Trophoblast cell (in vitro differentiated cells and primary cell): ENCODE measurements at regions not wholly inside any gene's neighbourhood (a gene's known extent, or its start where the extent isn't known, plus 50 kb on each side); places are given as distances from the start of the nearest gene placed in this dataset.

Source experiments
- DNase-seq, 2 donors: peaks; one replicate each; pipeline ENCODE4 v3.0.0-alpha.2; 2016
- H2AFZ ChIP-seq: 2 replicates; pipeline ENCODE4 v1.6.1; 2013; ENCODE audit warnings: low read length, moderate library complexity, mild to moderate bottlenecking; ENCODE audit not compliant: insufficient read depth, poor library complexity
- H2AK5ac ChIP-seq: 2 replicates; pipeline ENCODE4 v1.6.1; 2013; ENCODE audit warnings: mild to moderate bottlenecking, low read length
- H2BK120ac ChIP-seq: 2 replicates; pipeline ENCODE4 v1.6.1; 2013; ENCODE audit warnings: low read length, mild to moderate bottlenecking, moderate library complexity; ENCODE audit not compliant: insufficient read depth, poor library complexity
- H2BK12ac ChIP-seq: 2 replicates; pipeline ENCODE4 v1.6.1; 2013; ENCODE audit warnings: mild to moderate bottlenecking, low read length, moderate library complexity
- H2BK5ac ChIP-seq: 2 replicates; pipeline ENCODE4 v1.6.1; 2013; ENCODE audit warnings: low read length, low read depth, moderate library complexity, mild to moderate bottlenecking; ENCODE audit not compliant: poor library complexity
- H3K14ac ChIP-seq: 2 replicates; pipeline ENCODE4 v1.6.1; 2013; ENCODE audit warnings: mild to moderate bottlenecking, low read length
- H3K18ac ChIP-seq: 2 replicates; pipeline ENCODE4 v1.6.1; 2013; ENCODE audit warnings: mild to moderate bottlenecking, low read length
- H3K23ac ChIP-seq: 2 replicates; pipeline ENCODE4 v1.6.1; 2013; ENCODE audit warnings: low read length
- H3K27ac ChIP-seq: 2 replicates; pipeline ENCODE4 v1.5.1; 2013; ENCODE audit warnings: low read depth, mild to moderate bottlenecking, inconsistent platforms, low read length, moderate library complexity
- H3K27me3 ChIP-seq: 2 replicates; pipeline ENCODE4 v1.6.1; 2013; ENCODE audit warnings: inconsistent platforms, mild to moderate bottlenecking, low read length, moderate library complexity; ENCODE audit not compliant: insufficient read depth
- H3K36me3 ChIP-seq, 2 experiments: 1 replicate in 1 of 2; 2 replicates in 1 of 2; pipeline ENCODE4 v1.6.1; 2013; ENCODE audit warnings: low read length in 2 of 2, mild to moderate bottlenecking in 2 of 2, moderate library complexity in 1 of 2; ENCODE audit not compliant: insufficient read depth in 2 of 2, control insufficient read depth in 1 of 2
- H3K4ac ChIP-seq: 2 replicates; pipeline ENCODE4 v1.6.1; 2013; ENCODE audit warnings: low read depth, mild to moderate bottlenecking, low read length, moderate library complexity
- H3K4me1 ChIP-seq, 2 experiments: 1 replicate in 1 of 2; 2 replicates in 1 of 2; pipeline ENCODE4 v1.6.1; 2013; ENCODE audit warnings: low read length in 2 of 2, mild to moderate bottlenecking in 2 of 2, moderate library complexity in 1 of 2; ENCODE audit not compliant: insufficient read depth in 2 of 2, control insufficient read depth in 1 of 2
- H3K4me2 ChIP-seq: 2 replicates; pipeline ENCODE4 v1.6.1; 2013; ENCODE audit warnings: inconsistent platforms, mild to moderate bottlenecking, low read length, moderate library complexity
- H3K4me3 ChIP-seq: 2 replicates; pipeline ENCODE4 v1.5.1; 2013; ENCODE audit warnings: mild to moderate bottlenecking, low read depth, low read length, inconsistent platforms
- H3K79me1 ChIP-seq: one replicate; pipeline ENCODE4 v1.6.1; 2013; ENCODE audit warnings: low read length
- H3K79me2 ChIP-seq: 2 replicates; pipeline ENCODE4 v1.6.1; 2013; ENCODE audit warnings: low read length, mild to moderate bottlenecking; ENCODE audit not compliant: control insufficient read depth, insufficient read depth, poor library complexity
- H3K9ac ChIP-seq: 2 replicates; pipeline ENCODE4 v1.6.1; 2013; ENCODE audit warnings: mild to moderate bottlenecking, low read length
- H3K9me3 ChIP-seq: 2 replicates; pipeline ENCODE4 v1.6.1; 2013; ENCODE audit warnings: low read depth, mild to moderate bottlenecking, control low read depth, inconsistent platforms, low read length; ENCODE audit not compliant: insufficient read depth
- H4K12ac ChIP-seq: 2 replicates; pipeline ENCODE4 v1.6.1; 2013; ENCODE audit warnings: low read depth, mild to moderate bottlenecking, low read length, moderate library complexity
- H4K8ac ChIP-seq: 2 replicates; pipeline ENCODE4 v1.6.1; 2013; ENCODE audit warnings: low read depth, mild to moderate bottlenecking, low read length, moderate library complexity
- H4K91ac ChIP-seq: one replicate; pipeline ENCODE4 v1.6.1; 2013; ENCODE audit warnings: low read depth, mild to moderate bottlenecking, low read length, moderate library complexity
- WGBS: extraction: QIAGEN DNeasy Blood & Tissue Kit; methylation state at CpG from one replicate; pipeline ENCODE4 v1.1.7; 2013; ENCODE audit warnings: missing lambda C conversion rate; ENCODE audit not compliant: insufficient read length, insufficient coverage; ENCODE audit errors: extremely low coverage; 5-methylcytosine and 5-hydroxymethylcytosine counted together

DNA sequence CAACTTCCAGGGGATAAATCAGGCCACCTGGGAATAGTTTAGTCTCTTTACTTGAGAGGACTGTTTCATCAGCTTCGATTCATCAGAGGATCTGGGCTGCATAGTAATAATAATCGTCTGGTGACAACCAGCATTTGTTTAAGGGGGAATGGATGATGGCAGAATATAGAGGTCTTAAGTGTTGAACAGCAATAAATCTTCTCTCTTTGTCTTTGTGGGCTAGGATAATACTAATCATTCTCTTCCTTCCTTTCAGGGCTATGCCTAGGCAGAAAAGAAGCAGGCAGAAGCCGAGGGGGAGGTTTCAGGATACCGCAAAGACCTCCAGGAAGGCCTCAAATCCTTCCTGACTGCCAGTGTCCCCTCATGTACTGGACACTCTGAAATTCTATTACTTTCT lies 150.4 kb upstream of the GAREM1 start:
- no peak overlapping the region for H4K12ac ChIP-seq
- no peak overlapping the region for H2AK5ac ChIP-seq
- no peaks in the 10 kb centered on the region for H3K4me1 ChIP-seq
- no peak overlapping the region for H3K4me3 ChIP-seq
- no peak overlapping the region for H4K8ac ChIP-seq
- no peak overlapping the region for H3K4me2 ChIP-seq
- no peak overlapping the region for H2AFZ ChIP-seq
- H2BK12ac ChIP-seq, result no peak overlapping the region
- WGBS, result no CpG with 5 or more reads among the region's 4 CpGs
- H3K79me2 ChIP-seq, result no peaks in the 10 kb centered on the region
- no peak overlapping the region for H2BK5ac ChIP-seq
- H3K4ac ChIP-seq, result no peak overlapping the region
- no peaks in the 10 kb centered on the region for H3K27me3 ChIP-seq
- no peak overlapping the region for H3K14ac ChIP-seq
- H3K23ac ChIP-seq, result no peak overlapping the region
- H3K79me1 ChIP-seq, result no peaks in the 10 kb centered on the region
- no peak overlapping the region for H3K18ac ChIP-seq
- H2BK120ac ChIP-seq, result no peak overlapping the region
- no peak overlapping the region for H4K91ac ChIP-seq
- no peaks in the 10 kb centered on the region for H3K9me3 ChIP-seq
- DNase-seq, result no peak
- no peak overlapping the region for H3K9ac ChIP-seq
- no peak overlapping the region for H3K27ac ChIP-seq
- H3K36me3 ChIP-seq, result no peaks in the 10 kb centered on the region

DNA sequence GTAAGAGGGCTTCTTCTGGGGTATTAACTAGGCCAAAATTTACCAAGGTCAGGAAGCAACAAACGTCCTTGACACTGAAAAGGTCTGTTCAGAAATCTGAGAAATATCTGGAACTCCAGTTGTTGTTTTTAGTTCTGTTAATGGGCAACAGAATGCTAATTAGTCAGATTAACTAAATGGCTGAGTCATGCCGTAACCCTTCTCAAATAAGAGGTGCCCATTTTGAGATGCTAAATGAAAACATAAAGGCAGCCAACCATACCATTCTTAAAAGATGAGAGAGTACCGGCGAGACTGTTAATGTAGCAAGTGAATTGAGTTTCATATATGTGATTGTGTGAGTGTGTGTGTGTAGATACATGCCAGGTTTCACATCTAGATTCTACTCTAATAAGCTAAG lies 147.9 kb upstream of the GAREM1 start:
- no peak overlapping the region for H2AFZ ChIP-seq
- no peak overlapping the region for H3K4me2 ChIP-seq
- no peak overlapping the region for H3K4ac ChIP-seq
- H3K9ac ChIP-seq, result no peak overlapping the region
- no peaks in the 10 kb centered on the region for H3K9me3 ChIP-seq
- no peaks in the 10 kb centered on the region for H3K79me1 ChIP-seq
- H3K23ac ChIP-seq, result no peak overlapping the region
- H3K4me1 ChIP-seq, result no peaks in the 10 kb centered on the region
- H4K12ac ChIP-seq, result no peak overlapping the region
- H3K27me3 ChIP-seq, result no peaks in the 10 kb centered on the region
- H3K27ac ChIP-seq, result no peak overlapping the region
- no peak overlapping the region for H3K18ac ChIP-seq
- H2BK5ac ChIP-seq, result no peak overlapping the region
- H3K79me2 ChIP-seq, result no peaks in the 10 kb centered on the region
- no peak overlapping the region for H2AK5ac ChIP-seq
- H4K8ac ChIP-seq, result no peak overlapping the region
- H2BK12ac ChIP-seq, result no peak overlapping the region
- H2BK120ac ChIP-seq, result no peak overlapping the region
- no peak overlapping the region for H4K91ac ChIP-seq
- H3K36me3 ChIP-seq, result no peaks in the 10 kb centered on the region
- DNase-seq, result no peak
- H3K14ac ChIP-seq, result no peak overlapping the region
- no CpG with 5 or more reads among the region's 4 CpGs for WGBS
- no peak overlapping the region for H3K4me3 ChIP-seq

DNA sequence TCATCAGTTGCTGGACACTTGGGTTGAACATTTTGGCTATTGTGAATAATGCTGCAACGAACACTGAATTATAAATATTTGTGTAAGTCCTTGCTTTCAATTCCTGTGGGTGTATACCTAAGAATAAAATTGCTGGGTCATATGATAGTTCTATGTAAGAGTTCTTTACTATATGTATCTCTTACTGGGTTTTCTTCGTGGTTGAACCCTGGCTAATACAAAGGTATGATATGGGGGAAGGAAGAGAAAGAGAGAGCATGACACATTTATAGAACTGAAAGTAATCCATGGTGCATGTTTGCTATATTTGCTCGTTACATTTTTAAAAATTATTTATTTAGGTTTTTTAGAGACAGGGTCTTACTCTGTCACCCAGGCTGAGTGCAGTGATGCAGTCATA lies 143.1 kb upstream of the GAREM1 start:
- Histone ChIP-seq H3K27ac (no peak overlapping the region), H3K27me3 (no peaks in the 10 kb centered on the region), H2BK12ac (no peak overlapping the region), H3K4me3 (no peak overlapping the region), H3K4me1 (no peaks in the 10 kb centered on the region), H3K36me3 (no peaks in the 10 kb centered on the region), H3K9ac (no peak overlapping the region), H3K9me3 (no peaks in the 10 kb centered on the region), H2BK120ac (no peak overlapping the region), H4K12ac (no peak overlapping the region), H2BK5ac (no peak overlapping the region), H3K4ac (no peak overlapping the region), H3K18ac (no peak overlapping the region), H3K79me1 (no peaks in the 10 kb centered on the region), H4K91ac (no peak overlapping the region), H3K79me2 (no peaks in the 10 kb centered on the region), H3K4me2 (no peak overlapping the region), H3K23ac (no peak overlapping the region), H2AK5ac (no peak overlapping the region), H2AFZ (no peak overlapping the region), H4K8ac (no peak overlapping the region), H3K14ac (no peak overlapping the region)
- WGBS, result no CpG with 5 or more reads among the region's 3 CpGs
- DNase-seq, result no peak

DNA sequence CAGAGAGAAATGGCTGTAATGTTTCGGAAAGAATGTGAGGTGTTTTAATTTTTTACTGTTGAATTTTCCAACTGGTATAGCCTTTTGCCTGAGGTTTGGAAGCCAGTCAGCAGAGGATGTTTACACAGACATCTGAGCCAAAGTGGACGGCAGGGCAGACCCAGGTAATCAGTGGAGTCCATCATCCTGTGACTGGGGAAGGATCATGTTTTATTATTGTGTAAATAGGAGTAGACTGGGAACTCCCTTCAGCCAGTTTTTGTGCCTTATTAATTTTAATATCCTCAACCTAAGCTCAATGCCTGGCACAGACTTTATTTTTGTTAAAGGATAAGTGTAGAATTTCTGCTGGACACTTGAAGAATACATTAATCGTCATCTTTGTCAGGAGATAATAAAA lies 142.0 kb upstream of the GAREM1 start:
- H3K27ac ChIP-seq, result no peak overlapping the region
- no peak overlapping the region for H2BK5ac ChIP-seq
- no peaks in the 10 kb centered on the region for H3K9me3 ChIP-seq
- no peak overlapping the region for H3K23ac ChIP-seq
- no peaks in the 10 kb centered on the region for H3K79me2 ChIP-seq
- H3K4ac ChIP-seq, result no peak overlapping the region
- no peak overlapping the region for H4K12ac ChIP-seq
- no peak overlapping the region for H4K8ac ChIP-seq
- no peaks in the 10 kb centered on the region for H3K4me1 ChIP-seq
- no peaks in the 10 kb centered on the region for H3K27me3 ChIP-seq
- DNase-seq, result no peak
- WGBS, result no CpG with 5 or more reads among the region's 3 CpGs
- H4K91ac ChIP-seq, result no peak overlapping the region
- H2BK12ac ChIP-seq, result no peak overlapping the region
- H3K18ac ChIP-seq, result no peak overlapping the region
- no peak overlapping the region for H3K4me3 ChIP-seq
- no peak overlapping the region for H2AFZ ChIP-seq
- no peak overlapping the region for H2AK5ac ChIP-seq
- no peak overlapping the region for H3K9ac ChIP-seq
- H3K14ac ChIP-seq, result no peak overlapping the region
- H3K79me1 ChIP-seq, result no peaks in the 10 kb centered on the region
- H3K36me3 ChIP-seq, result no peaks in the 10 kb centered on the region
- no peak overlapping the region for H3K4me2 ChIP-seq
- H2BK120ac ChIP-seq, result no peak overlapping the region
